CD4-positive, alpha-beta T cell treated with Interleukin-12 subunit alpha and Interleukin-12 subunit beta, for 1 hour (primary cell): ENCODE measurements at regions not wholly inside any gene's neighbourhood (a gene's known extent, or its start where the extent isn't known, plus 50 kb on each side); places are given as distances from the start of the nearest gene placed in this dataset.
"Not testable (repeated sequence)": the region's sequence is repeated elsewhere in the genome, so short reads cannot be mapped to it uniquely, and the experiment has no call there.

Experiments
- DNase-seq: peaks from one replicate; pipeline ENCODE4 v3.0.0-alpha.2; 2020

- no peak for DNase-seq
Observed at GRCh38 chr18:5717256-5717655, 173.5 kb upstream of the EPB41L3 start.

DNA sequence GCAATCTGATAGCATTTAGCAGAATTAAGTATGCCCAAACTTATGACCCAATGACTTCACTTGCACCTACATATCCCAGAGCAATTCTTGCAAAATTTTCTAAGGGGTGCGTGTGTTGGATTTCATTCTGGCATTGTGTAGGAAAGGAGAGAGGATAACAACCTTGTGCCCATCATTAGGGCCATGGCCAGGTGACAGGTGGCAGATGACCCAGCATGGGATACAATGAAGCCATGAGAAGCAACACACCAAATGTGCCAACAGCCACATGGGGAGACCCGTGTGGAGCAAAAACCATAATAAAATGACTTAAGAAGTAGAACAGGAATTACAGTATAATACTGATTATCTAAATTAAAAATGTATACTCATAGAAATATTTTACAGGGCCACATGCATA, 166.9 kb upstream of the EPB41L3 start:
- no peak for DNase-seq

GRCh38 chr18:5710235-5710634, 166.4 kb upstream of the EPB41L3 start:
- DNase-seq: no peak

- no peak for DNase-seq
Observed at GRCh38 chr18:5709476-5710095, 165.8 kb upstream of the EPB41L3 start.

DNA sequence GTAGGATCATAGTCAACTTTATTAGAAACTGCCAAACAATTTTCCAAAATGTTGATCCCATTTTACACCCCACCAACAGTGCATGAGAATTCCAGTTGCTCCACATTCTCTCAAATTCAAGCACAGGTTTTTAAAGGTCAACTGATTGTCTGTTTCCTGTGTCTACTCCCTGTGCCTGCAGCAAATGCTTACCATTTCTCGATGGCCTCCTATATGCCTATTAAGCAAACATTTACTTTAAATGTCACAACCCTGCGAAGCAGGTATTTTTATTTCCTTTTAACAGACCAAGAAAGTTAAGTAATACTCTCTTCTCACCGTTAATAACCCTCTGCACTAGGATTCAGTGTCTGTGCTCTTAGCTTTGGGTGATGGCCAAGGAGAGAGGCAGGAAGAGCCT, 163.8 kb upstream of the EPB41L3 start:
- no peak for DNase-seq

DNA sequence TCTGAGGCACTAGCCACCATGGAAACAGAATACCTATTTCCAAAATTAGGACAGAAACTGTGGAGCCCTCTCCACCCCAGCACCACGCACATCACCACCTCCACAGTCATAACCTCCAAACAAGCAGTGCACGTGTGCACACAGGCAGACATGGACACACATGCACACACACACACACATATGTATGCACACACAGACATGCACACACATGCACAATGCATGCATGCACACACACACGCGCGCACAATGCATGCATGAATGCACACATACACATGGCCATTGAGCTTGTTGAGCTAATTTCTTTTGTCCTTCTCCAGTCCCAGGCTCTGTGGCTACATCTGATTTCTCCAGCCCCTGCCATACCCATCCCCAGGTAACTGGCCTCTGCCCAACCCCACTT, 161.6 kb upstream of the EPB41L3 start:
- no peak for DNase-seq

- no peak for DNase-seq
Observed at GRCh38 chr18:5704847-5705246, 161.1 kb upstream of the EPB41L3 start.

- not testable (repeated sequence) for DNase-seq
Observed at GRCh38 chr18:5702016-5702415, 158.2 kb upstream of the EPB41L3 start.

- DNase-seq: no peak
Observed at GRCh38 chr18:5693699-5694294, 150.0 kb upstream of the EPB41L3 start.

DNA sequence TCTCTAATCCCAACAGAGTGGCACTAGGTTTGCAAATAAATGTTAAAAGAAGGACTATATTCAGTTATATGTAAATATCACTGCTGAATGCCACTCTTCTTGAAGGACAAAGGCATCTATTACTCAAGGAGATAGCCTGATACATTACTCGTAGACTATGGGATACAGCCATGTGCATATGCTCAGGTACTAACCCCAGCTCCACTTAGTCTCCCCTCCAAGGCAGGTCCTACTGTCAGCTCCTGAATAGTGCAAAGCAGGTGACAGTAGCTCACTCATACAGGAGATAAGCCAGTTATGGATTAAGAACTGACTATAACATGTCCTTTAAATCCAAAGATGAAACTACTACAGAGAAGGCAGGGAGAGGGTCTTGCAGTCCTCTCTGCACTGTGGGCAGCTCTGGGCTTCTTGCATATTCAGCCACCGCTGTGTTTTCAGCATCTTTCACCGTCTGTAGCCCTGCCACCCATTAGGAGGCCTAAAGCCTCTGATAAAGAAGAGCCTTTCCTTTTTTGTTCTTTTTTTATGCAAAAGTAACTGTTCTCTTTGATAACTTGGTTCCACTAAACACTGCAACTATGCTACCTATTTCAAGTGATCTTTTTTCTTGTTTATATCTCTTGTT, 135.1 kb upstream of the EPB41L3 start:
- DNase-seq: no peak

- DNase-seq: no peak
Observed at GRCh38 chr18:5678278-5678677, 134.5 kb upstream of the EPB41L3 start.

- DNase-seq: no peak
Observed at GRCh38 chr18:5673616-5674015, 129.8 kb upstream of the EPB41L3 start.

DNA sequence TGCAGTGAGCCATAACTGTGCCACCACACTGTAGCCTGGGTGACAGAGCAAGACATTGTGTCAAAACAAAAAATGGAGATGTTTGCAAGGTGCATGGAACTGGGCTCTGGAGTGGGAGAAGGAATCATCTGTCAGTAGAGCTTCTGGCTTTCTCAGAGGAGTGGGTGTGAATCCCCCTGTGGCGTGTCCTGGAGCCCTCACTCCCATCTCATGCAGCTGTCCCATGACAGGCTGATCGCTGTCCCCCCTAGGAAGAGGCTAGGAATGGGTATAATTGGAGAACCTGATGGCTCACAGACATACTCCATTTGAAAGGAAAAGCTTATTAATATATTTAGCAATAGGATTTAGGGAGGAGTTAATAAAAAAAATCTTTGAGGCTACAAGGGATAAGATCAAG, 125.8 kb upstream of the EPB41L3 start:
- DNase-seq: no peak

- no peak for DNase-seq
Observed at GRCh38 chr18:5668087-5668715, 124.4 kb upstream of the EPB41L3 start.

DNA sequence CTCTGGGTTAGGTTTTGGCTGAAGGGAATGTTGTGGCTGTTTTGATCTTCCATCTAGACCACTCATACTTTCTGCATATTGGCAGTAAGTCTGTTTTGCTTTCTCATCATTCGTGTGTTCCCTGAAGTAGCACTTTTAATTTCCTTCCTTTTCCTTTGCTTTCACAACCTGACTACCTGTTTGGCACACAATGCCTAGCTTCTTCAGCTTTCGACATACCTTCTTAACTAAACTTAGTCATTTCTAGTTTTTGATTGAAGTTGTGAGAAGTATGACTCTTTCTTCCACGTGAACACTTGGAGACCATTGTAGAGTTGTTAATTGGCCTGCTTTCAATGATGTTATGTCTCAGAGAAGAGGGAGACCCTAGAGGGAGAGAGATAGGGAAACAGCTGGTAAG, 123.6 kb upstream of the EPB41L3 start:
- no peak for DNase-seq

- no peak for DNase-seq
Observed at GRCh38 chr18:5662586-5663090, 118.8 kb upstream of the EPB41L3 start.

DNA sequence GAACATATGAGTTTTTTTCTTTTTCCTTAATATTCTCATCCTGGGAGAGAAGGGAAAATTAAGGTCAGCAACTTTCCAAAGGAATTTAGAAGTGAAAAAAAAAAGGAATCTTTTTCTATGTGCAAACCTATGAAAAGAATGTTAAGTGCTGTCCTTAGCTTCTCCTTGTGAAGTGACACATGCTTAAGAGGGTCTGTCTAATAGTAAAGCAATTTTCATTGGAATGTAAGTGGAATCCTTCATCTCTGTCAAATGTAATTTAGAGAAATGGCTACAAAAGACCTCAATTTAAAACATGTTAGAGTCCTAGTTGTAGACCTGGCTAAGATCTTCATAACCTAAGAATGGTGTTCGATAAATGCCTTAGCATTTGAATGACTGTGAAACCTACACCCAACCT, 117.4 kb upstream of the EPB41L3 start:
- DNase-seq: no peak

- no peak for DNase-seq
Observed at GRCh38 chr18:5653802-5654201, 110.0 kb upstream of the EPB41L3 start.

DNA sequence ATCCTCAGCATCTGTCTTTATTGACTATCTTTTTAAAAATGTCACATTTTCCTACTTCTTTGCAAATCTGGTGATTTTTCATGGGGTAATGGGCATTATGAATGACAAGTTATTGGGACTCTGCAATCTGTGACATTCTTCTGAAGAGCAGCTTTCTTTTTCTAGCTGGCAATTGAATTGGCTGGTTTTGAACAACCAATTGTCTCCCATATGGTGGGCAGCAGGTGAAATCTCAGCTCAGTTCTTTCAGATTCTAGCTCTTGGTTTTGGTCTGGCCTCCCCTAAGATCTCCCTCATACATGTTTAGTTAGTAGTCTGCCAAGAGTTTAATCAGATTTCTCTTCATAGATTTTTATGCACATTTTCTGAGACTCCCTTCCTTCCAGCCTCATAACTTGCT, 107.9 kb upstream of the EPB41L3 start:
- no peak for DNase-seq

DNA sequence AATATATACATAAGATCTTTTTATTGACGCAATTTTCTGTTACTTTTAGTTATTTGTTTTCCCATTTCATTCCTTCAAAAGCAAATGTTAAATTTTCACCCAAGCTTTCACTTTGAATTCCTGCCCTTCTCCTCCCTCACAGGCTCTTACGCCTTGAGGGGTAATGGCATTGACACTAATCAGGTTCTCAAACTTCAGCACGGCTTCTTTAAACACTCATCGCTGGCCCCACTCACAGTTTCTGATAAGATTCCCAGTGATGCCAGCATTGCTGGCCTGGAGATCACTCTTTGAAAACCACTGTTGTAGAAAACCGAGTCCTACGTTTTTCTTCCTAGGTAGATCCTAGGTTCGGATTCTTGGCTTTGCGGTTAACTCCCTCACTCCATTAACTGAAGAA, 105.6 kb upstream of the EPB41L3 start:
- DNase-seq: no peak

DNA sequence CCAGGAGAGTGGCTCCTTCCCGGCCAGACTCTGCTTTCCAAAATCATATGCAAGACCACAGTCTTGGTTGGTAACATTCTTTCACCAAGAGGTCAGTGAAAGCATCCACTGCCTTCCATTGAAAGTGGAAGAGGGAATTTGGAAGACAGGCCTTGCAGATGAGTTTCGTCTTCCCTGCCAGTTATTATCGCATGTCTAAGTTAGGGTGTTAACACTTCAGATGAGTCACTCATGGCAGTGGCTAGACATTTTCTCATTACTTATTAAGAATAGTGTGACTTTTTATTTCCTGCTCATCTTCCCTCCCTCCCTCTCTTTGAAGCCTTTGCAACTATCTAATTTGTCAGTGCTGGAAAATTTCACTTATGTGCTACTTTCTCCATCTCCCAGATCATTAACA, 102.9 kb upstream of the EPB41L3 start:
- no peak for DNase-seq

DNA sequence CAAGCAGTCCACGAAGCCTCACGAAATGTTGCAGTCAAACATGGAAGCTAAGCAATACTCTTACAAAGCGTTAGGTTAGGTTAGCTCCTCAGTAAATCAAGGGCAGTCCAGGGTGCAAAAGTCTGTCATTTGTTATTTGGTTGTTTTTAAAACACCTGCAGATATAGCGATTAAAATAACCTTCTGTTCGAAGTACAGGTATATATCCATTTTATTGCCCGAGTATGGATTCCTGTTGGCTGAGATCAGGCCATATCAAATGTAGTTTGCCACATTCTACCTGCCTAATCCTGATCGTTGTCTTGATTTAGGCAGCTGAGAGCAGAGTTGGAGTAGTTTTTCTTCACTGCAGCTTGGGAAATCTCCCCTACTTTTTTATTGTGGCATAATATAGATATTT, 99.5 kb upstream of the EPB41L3 start:
- no peak for DNase-seq

DNA sequence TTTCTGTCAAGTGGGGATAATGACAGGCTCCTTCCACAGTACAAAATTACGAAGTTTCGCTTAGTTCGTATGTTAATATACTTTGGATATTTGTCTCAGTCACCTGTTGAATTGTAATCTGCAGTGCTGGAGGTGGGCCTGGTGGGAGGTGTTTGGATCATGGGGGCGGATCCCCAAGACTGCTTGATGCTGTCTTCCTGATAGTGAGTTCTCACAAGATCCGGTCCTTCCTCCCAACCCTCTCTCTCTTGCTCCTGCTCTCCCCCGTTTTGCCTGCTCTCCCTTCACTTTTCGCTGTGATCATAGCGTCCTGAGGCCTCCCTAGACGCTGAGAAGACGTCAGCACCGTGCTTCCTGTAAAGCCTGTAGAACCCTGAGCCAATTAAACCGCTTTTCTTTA, 97.1 kb upstream of the EPB41L3 start:
- DNase-seq: no peak

- DNase-seq: no peak
Observed at GRCh38 chr18:5639131-5639530, 95.3 kb upstream of the EPB41L3 start.
